Trophoblast cell (in vitro differentiated cells and primary cell): ENCODE measurements at regions not wholly inside any gene's neighbourhood (a gene's known extent, or its start where the extent isn't known, plus 50 kb on each side); places are given as distances from the start of the nearest gene placed in this dataset.
"Not testable (repeated sequence)": the region's sequence is repeated elsewhere in the genome, so short reads cannot be mapped to it uniquely, and the experiment has no call there.

ENCODE experiments used
- DNase-seq, 2 donors: peaks; one replicate each; pipeline ENCODE4 v3.0.0-alpha.2; 2016
- H2AFZ ChIP-seq: 2 replicates; pipeline ENCODE4 v1.6.1; 2013; ENCODE audit warnings: low read length, moderate library complexity, mild to moderate bottlenecking; ENCODE audit not compliant: insufficient read depth, poor library complexity
- H2AK5ac ChIP-seq: 2 replicates; pipeline ENCODE4 v1.6.1; 2013; ENCODE audit warnings: mild to moderate bottlenecking, low read length
- H2BK120ac ChIP-seq: 2 replicates; pipeline ENCODE4 v1.6.1; 2013; ENCODE audit warnings: low read length, mild to moderate bottlenecking, moderate library complexity; ENCODE audit not compliant: insufficient read depth, poor library complexity
- H2BK12ac ChIP-seq: 2 replicates; pipeline ENCODE4 v1.6.1; 2013; ENCODE audit warnings: mild to moderate bottlenecking, low read length, moderate library complexity
- H2BK5ac ChIP-seq: 2 replicates; pipeline ENCODE4 v1.6.1; 2013; ENCODE audit warnings: low read length, low read depth, moderate library complexity, mild to moderate bottlenecking; ENCODE audit not compliant: poor library complexity
- H3K14ac ChIP-seq: 2 replicates; pipeline ENCODE4 v1.6.1; 2013; ENCODE audit warnings: mild to moderate bottlenecking, low read length
- H3K18ac ChIP-seq: 2 replicates; pipeline ENCODE4 v1.6.1; 2013; ENCODE audit warnings: mild to moderate bottlenecking, low read length
- H3K23ac ChIP-seq: 2 replicates; pipeline ENCODE4 v1.6.1; 2013; ENCODE audit warnings: low read length
- H3K27ac ChIP-seq: 2 replicates; pipeline ENCODE4 v1.5.1; 2013; ENCODE audit warnings: low read depth, mild to moderate bottlenecking, inconsistent platforms, low read length, moderate library complexity
- H3K27me3 ChIP-seq: 2 replicates; pipeline ENCODE4 v1.6.1; 2013; ENCODE audit warnings: inconsistent platforms, mild to moderate bottlenecking, low read length, moderate library complexity; ENCODE audit not compliant: insufficient read depth
- H3K36me3 ChIP-seq, 2 experiments: 1 replicate in 1 of 2; 2 replicates in 1 of 2; pipeline ENCODE4 v1.6.1; 2013; ENCODE audit warnings: low read length in 2 of 2, mild to moderate bottlenecking in 2 of 2, moderate library complexity in 1 of 2; ENCODE audit not compliant: insufficient read depth in 2 of 2, control insufficient read depth in 1 of 2
- H3K4ac ChIP-seq: 2 replicates; pipeline ENCODE4 v1.6.1; 2013; ENCODE audit warnings: low read depth, mild to moderate bottlenecking, low read length, moderate library complexity
- H3K4me1 ChIP-seq, 2 experiments: 1 replicate in 1 of 2; 2 replicates in 1 of 2; pipeline ENCODE4 v1.6.1; 2013; ENCODE audit warnings: low read length in 2 of 2, mild to moderate bottlenecking in 2 of 2, moderate library complexity in 1 of 2; ENCODE audit not compliant: insufficient read depth in 2 of 2, control insufficient read depth in 1 of 2
- H3K4me2 ChIP-seq: 2 replicates; pipeline ENCODE4 v1.6.1; 2013; ENCODE audit warnings: inconsistent platforms, mild to moderate bottlenecking, low read length, moderate library complexity
- H3K4me3 ChIP-seq: 2 replicates; pipeline ENCODE4 v1.5.1; 2013; ENCODE audit warnings: mild to moderate bottlenecking, low read depth, low read length, inconsistent platforms
- H3K79me1 ChIP-seq: one replicate; pipeline ENCODE4 v1.6.1; 2013; ENCODE audit warnings: low read length
- H3K79me2 ChIP-seq: 2 replicates; pipeline ENCODE4 v1.6.1; 2013; ENCODE audit warnings: low read length, mild to moderate bottlenecking; ENCODE audit not compliant: control insufficient read depth, insufficient read depth, poor library complexity
- H3K9ac ChIP-seq: 2 replicates; pipeline ENCODE4 v1.6.1; 2013; ENCODE audit warnings: mild to moderate bottlenecking, low read length
- H3K9me3 ChIP-seq: 2 replicates; pipeline ENCODE4 v1.6.1; 2013; ENCODE audit warnings: low read depth, mild to moderate bottlenecking, control low read depth, inconsistent platforms, low read length; ENCODE audit not compliant: insufficient read depth
- H4K12ac ChIP-seq: 2 replicates; pipeline ENCODE4 v1.6.1; 2013; ENCODE audit warnings: low read depth, mild to moderate bottlenecking, low read length, moderate library complexity
- H4K8ac ChIP-seq: 2 replicates; pipeline ENCODE4 v1.6.1; 2013; ENCODE audit warnings: low read depth, mild to moderate bottlenecking, low read length, moderate library complexity
- H4K91ac ChIP-seq: one replicate; pipeline ENCODE4 v1.6.1; 2013; ENCODE audit warnings: low read depth, mild to moderate bottlenecking, low read length, moderate library complexity
- WGBS: extraction: QIAGEN DNeasy Blood & Tissue Kit; methylation state at CpG from one replicate; pipeline ENCODE4 v1.1.7; 2013; ENCODE audit warnings: missing lambda C conversion rate; ENCODE audit not compliant: insufficient read length, insufficient coverage; ENCODE audit errors: extremely low coverage; 5-methylcytosine and 5-hydroxymethylcytosine counted together

GRCh38 chr16:50448981-50449380 lies 80.2 kb upstream of the BRD7 start:
- no peak overlapping the region for H3K4me3 ChIP-seq
- WGBS, result no CpG with 5 or more reads among the region's 10 CpGs
- H3K36me3 ChIP-seq, result no peaks in the 10 kb centered on the region
- H2BK12ac ChIP-seq, result no peak overlapping the region
- H3K27ac ChIP-seq, result no peak overlapping the region
- no peak for DNase-seq
- no peak overlapping the region for H4K8ac ChIP-seq
- H3K23ac ChIP-seq, result no peak overlapping the region
- no peaks in the 10 kb centered on the region for H3K27me3 ChIP-seq
- no peak overlapping the region for H3K18ac ChIP-seq
- H3K4me1 ChIP-seq, result peaks cover 0 to 2% of the 10 kb centered on the region in 2 experiments
- no peak overlapping the region for H3K9ac ChIP-seq
- peaks cover 5% of the 10 kb centered on the region for H3K9me3 ChIP-seq
- H4K91ac ChIP-seq, result no peak overlapping the region
- no peak overlapping the region for H2AK5ac ChIP-seq
- H3K79me2 ChIP-seq, result no peaks in the 10 kb centered on the region
- H4K12ac ChIP-seq, result no peak overlapping the region
- no peak overlapping the region for H2AFZ ChIP-seq
- no peak overlapping the region for H3K14ac ChIP-seq
- no peaks in the 10 kb centered on the region for H3K79me1 ChIP-seq
- no peak overlapping the region for H2BK5ac ChIP-seq
- no peak overlapping the region for H3K4ac ChIP-seq
- no peak overlapping the region for H2BK120ac ChIP-seq
- no peak overlapping the region for H3K4me2 ChIP-seq

- no peak overlapping the region for H2BK5ac ChIP-seq
- peaks cover 0 to 2% of the 10 kb centered on the region in 2 experiments for H3K4me1 ChIP-seq
- no peak overlapping the region for H3K4ac ChIP-seq
- no peak overlapping the region for H3K14ac ChIP-seq
- no peak overlapping the region for H2AFZ ChIP-seq
- no peak overlapping the region for H4K12ac ChIP-seq
- no peak overlapping the region for H2BK12ac ChIP-seq
- no peak overlapping the region for H4K8ac ChIP-seq
- H3K4me3 ChIP-seq, result no peak overlapping the region
- no peak overlapping the region for H3K9ac ChIP-seq
- no peak for DNase-seq
- no peak overlapping the region for H4K91ac ChIP-seq
- H3K79me2 ChIP-seq, result no peaks in the 10 kb centered on the region
- H3K27ac ChIP-seq, result no peak overlapping the region
- no peak overlapping the region for H3K23ac ChIP-seq
- no peak overlapping the region for H3K18ac ChIP-seq
- no peak overlapping the region for H2AK5ac ChIP-seq
- no peaks in the 10 kb centered on the region for H3K79me1 ChIP-seq
- no peak overlapping the region for H3K4me2 ChIP-seq
- H3K36me3 ChIP-seq, result no peaks in the 10 kb centered on the region
- no CpG with 5 or more reads among the region's 8 CpGs for WGBS
- H3K9me3 ChIP-seq, result peaks cover 4% of the 10 kb centered on the region
- no peak overlapping the region for H2BK120ac ChIP-seq
- H3K27me3 ChIP-seq, result no peaks in the 10 kb centered on the region
These were observed 79.7 kb upstream of the BRD7 start for GRCh38 chr16:50448522-50448921.

DNA sequence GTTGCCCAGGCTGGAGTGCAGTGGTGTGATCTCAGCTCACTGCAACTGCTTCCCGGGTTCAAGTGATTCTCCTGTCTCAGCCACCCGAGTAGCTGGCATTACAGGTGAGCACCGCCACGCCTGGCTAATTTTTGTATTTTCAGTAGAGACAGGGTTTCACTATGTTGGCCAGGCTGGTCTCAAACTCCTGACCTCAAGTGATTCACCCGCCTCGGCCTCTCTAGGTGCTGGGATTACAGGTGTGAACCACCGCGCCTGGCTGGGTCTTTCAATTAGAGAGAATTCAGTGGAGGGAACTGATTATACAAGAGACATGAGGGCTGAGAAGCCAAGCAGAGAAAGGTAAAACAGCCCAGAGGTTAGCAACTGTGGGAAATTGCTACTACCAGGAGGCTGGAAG lies 78.6 kb upstream of the BRD7 start:
- H3K4me1 ChIP-seq, H3K18ac ChIP-seq, H3K4ac ChIP-seq, H3K9me3 ChIP-seq, H3K79me2 ChIP-seq, H3K36me3 ChIP-seq, DNase-seq, H3K27me3 ChIP-seq, H3K27ac ChIP-seq, H4K12ac ChIP-seq, H3K14ac ChIP-seq, H3K79me1 ChIP-seq, H3K4me3 ChIP-seq, H3K9ac ChIP-seq, H3K4me2 ChIP-seq, H3K23ac ChIP-seq, H2BK120ac ChIP-seq, H2BK5ac ChIP-seq, H2AFZ ChIP-seq, H4K91ac ChIP-seq, H2BK12ac ChIP-seq, H2AK5ac ChIP-seq, H4K8ac ChIP-seq: not testable (repeated sequence)
- no CpG with 5 or more reads among the region's 8 CpGs for WGBS

- peaks cover 0 to 2% of the 10 kb centered on the region in 2 experiments for H3K4me1 ChIP-seq
- no CpG with 5 or more reads among the region's 4 CpGs for WGBS
These were observed 78.1 kb upstream of the BRD7 start for GRCh38 chr16:50446861-50447260.

More at GRCh38 chr16:50446861-50447260, 78.1 kb upstream of the BRD7 start:
- Histone ChIP-seq H4K91ac (no peak overlapping the region), H3K14ac (no peak overlapping the region), H3K27ac (no peak overlapping the region), H4K8ac (no peak overlapping the region), H4K12ac (no peak overlapping the region), H3K23ac (no peak overlapping the region), H2AK5ac (no peak overlapping the region), H2BK5ac (no peak overlapping the region), H3K27me3 (no peaks in the 10 kb centered on the region), H3K4me2 (no peak overlapping the region), H3K9me3 (peaks cover 8% of the 10 kb centered on the region), H2AFZ (no peak overlapping the region), H3K79me2 (no peaks in the 10 kb centered on the region), H2BK12ac (no peak overlapping the region), H2BK120ac (no peak overlapping the region), H3K9ac (no peak overlapping the region), H3K79me1 (no peaks in the 10 kb centered on the region), H3K18ac (no peak overlapping the region), H3K4ac (no peak overlapping the region), H3K4me3 (peak overlapping the region; percentile 7), H3K36me3 (no peaks in the 10 kb centered on the region)
- no peak for DNase-seq
